Astrocyte of the cerebellum (primary cell): ENCODE measurements at regions not wholly inside any gene's neighbourhood (a gene's known extent, or its start where the extent isn't known, plus 50 kb on each side); places are given as distances from the start of the nearest gene placed in this dataset.

Experiments used
- DNase-seq: peaks from one replicate; pipeline ENCODE4 v3.0.0-alpha.2; 2011; ENCODE audit warnings: low read depth
- H3K4me3 ChIP-seq: 2 replicates; pipeline ENCODE4 v1.5.1; 2011; ENCODE audit warnings: mild to moderate bottlenecking, low read depth, low read length, moderate library complexity
- CTCF ChIP-seq: IDR thresholded peaks from 2 replicates; pipeline ENCODE4 v1.5.1; 2012; ENCODE audit warnings: low read length, low read depth, moderate library complexity, mild to moderate bottlenecking; ENCODE audit errors: missing control alignments
- in situ Hi-C: cut with HindIII; loops from 2 replicates; pipeline ENCODE4 v1.10.0; 2017; ENCODE audit warnings: low sequenced_read_pairs

GRCh38 chr4:147090486-147090885, 144.8 kb upstream of the TTC29 start:
- in situ Hi-C loops, result no loop called here
- TF ChIP-seq CTCF, result no peak
- H3K4me3 ChIP-seq, result no peak overlapping the region
- DNase-seq, result no peak

- no peak for TF ChIP-seq CTCF
- H3K4me3 ChIP-seq, result no peak overlapping the region
- DNase-seq, result no peak
- in situ Hi-C loops, result no loop called here
Observed at GRCh38 chr4:147093206-147093605, 147.5 kb upstream of the TTC29 start.

GRCh38 chr4:147094238-147094637, 148.6 kb upstream of the TTC29 start:
- no peak for DNase-seq
- in situ Hi-C loops, result no loop called here
- H3K4me3 ChIP-seq, result no peak overlapping the region
- peak; percentile 42 for TF ChIP-seq CTCF

- DNase-seq, result peak; percentile 54
- in situ Hi-C loops, result no loop called here
- H3K4me3 ChIP-seq, result no peak overlapping the region
- peak; percentile 28 for TF ChIP-seq CTCF
Observed at GRCh38 chr4:147096667-147097604, 151.3 kb upstream of the TTC29 start.

- no peak for DNase-seq
- no peak overlapping the region for H3K4me3 ChIP-seq
- TF ChIP-seq CTCF, result no peak
- in situ Hi-C loops, result no loop called here
Observed at GRCh38 chr4:147101678-147102077, 156.0 kb upstream of the TTC29 start.

- DNase-seq, result no peak
- in situ Hi-C loops, result no loop called here
- TF ChIP-seq CTCF, result no peak
- no peak overlapping the region for H3K4me3 ChIP-seq
Observed at GRCh38 chr4:147102596-147102995, 156.9 kb upstream of the TTC29 start.
